Memory B cell (primary cell): ENCODE measurements at regions not wholly inside any gene's neighbourhood (a gene's known extent, or its start where the extent isn't known, plus 50 kb on each side); places are given as distances from the start of the nearest gene placed in this dataset.
"Not testable (repeated sequence)": the region's sequence is repeated elsewhere in the genome, so short reads cannot be mapped to it uniquely, and the experiment has no call there.

Experiments used
- ATAC-seq: fragments of 150-1000 bp; cut with Tn5 transposase; 2 replicates; pipeline ENCODE4 v1.10.0; 2021; ENCODE audit warnings: low read depth, mild to moderate bottlenecking, moderate library complexity
- DNase-seq, 2 donors: peaks; one replicate each; pipeline ENCODE4 v3.0.0; 2022; ENCODE audit warnings: low spot score in 2 of 2
- H3K27ac Mint-ChIP-seq: one replicate; pipeline ENCODE4 v1.8.0; 2022; ENCODE audit warnings: mild to moderate bottlenecking, moderate library complexity, mixed read lengths
- H3K27me3 Mint-ChIP-seq: one replicate; pipeline ENCODE4 v1.8.0; 2022; ENCODE audit warnings: mixed read lengths
- H3K36me3 Mint-ChIP-seq: one replicate; pipeline ENCODE4 v1.8.0; 2022; ENCODE audit warnings: mild to moderate bottlenecking, mixed read lengths
- H3K4me1 Mint-ChIP-seq: one replicate; pipeline ENCODE4 v1.8.0; 2022; ENCODE audit warnings: mixed read lengths
- H3K4me3 Mint-ChIP-seq: one replicate; pipeline ENCODE4 v1.8.0; 2022; ENCODE audit warnings: mild to moderate bottlenecking, moderate library complexity, mixed read lengths
- H3K9me3 Mint-ChIP-seq: one replicate; pipeline ENCODE4 v1.8.0; 2022; ENCODE audit warnings: mixed read lengths

- H3K27me3 Mint-ChIP-seq: peaks cover 7% of the 10 kb centered on the region
- H3K4me3 Mint-ChIP-seq: no peak overlapping the region
- peaks cover 4% of the 10 kb centered on the region for H3K9me3 Mint-ChIP-seq
- H3K36me3 Mint-ChIP-seq: peaks cover 2% of the 10 kb centered on the region
- no peaks in the 10 kb centered on the region for H3K4me1 Mint-ChIP-seq
- ATAC-seq (no peak), DNase-seq (no peak)
- no peak overlapping the region for H3K27ac Mint-ChIP-seq
These were observed 66.9 kb upstream of the THBS1 start for GRCh38 chr15:39513936-39514335.

GRCh38 chr15:39514933-39515332, 65.9 kb upstream of the THBS1 start:
- DNase-seq (no peak), ATAC-seq (no peak)
- H3K9me3 Mint-ChIP-seq: peaks cover 4% of the 10 kb centered on the region
- H3K4me3 Mint-ChIP-seq: no peak overlapping the region
- H3K27me3 Mint-ChIP-seq: peaks cover 10% of the 10 kb centered on the region
- H3K4me1 Mint-ChIP-seq: no peaks in the 10 kb centered on the region
- H3K36me3 Mint-ChIP-seq: peaks cover 2% of the 10 kb centered on the region
- H3K27ac Mint-ChIP-seq: no peak overlapping the region

GRCh38 chr15:39515765-39516164, 65.1 kb upstream of the THBS1 start:
- Mint-ChIP-seq H3K27me3 (peaks cover 10% of the 10 kb centered on the region), H3K4me1 (no peaks in the 10 kb centered on the region), H3K36me3 (peaks cover 2% of the 10 kb centered on the region), H3K9me3 (peaks cover 4% of the 10 kb centered on the region), H3K4me3 (no peak overlapping the region), H3K27ac (no peak overlapping the region)
- ATAC-seq (no peak), DNase-seq (no peak)

GRCh38 chr15:39517122-39517855, 63.6 kb upstream of the THBS1 start:
- H3K9me3 Mint-ChIP-seq: peaks cover 2% of the 10 kb centered on the region
- no peak for DNase-seq
- peaks cover 2% of the 10 kb centered on the region for H3K36me3 Mint-ChIP-seq
- no peak for ATAC-seq
- no peaks in the 10 kb centered on the region for H3K4me1 Mint-ChIP-seq
- no peak overlapping the region for H3K27ac Mint-ChIP-seq
- no peak overlapping the region for H3K4me3 Mint-ChIP-seq
- peaks cover 8% of the 10 kb centered on the region for H3K27me3 Mint-ChIP-seq

- not testable (repeated sequence) for H3K4me3 Mint-ChIP-seq, DNase-seq, ATAC-seq, H3K27me3 Mint-ChIP-seq, H3K4me1 Mint-ChIP-seq, H3K27ac Mint-ChIP-seq, H3K36me3 Mint-ChIP-seq, H3K9me3 Mint-ChIP-seq
These were observed 56.9 kb upstream of the THBS1 start for GRCh38 chr15:39523968-39524367.

- H3K9me3 Mint-ChIP-seq: no peaks in the 10 kb centered on the region
- DNase-seq (no peak), ATAC-seq (no peak)
- no peak overlapping the region for H3K27ac Mint-ChIP-seq
- no peak overlapping the region for H3K4me3 Mint-ChIP-seq
- H3K27me3 Mint-ChIP-seq: peaks cover 9% of the 10 kb centered on the region
- no peaks in the 10 kb centered on the region for H3K36me3 Mint-ChIP-seq
- no peaks in the 10 kb centered on the region for H3K4me1 Mint-ChIP-seq
These were observed 51.4 kb upstream of the THBS1 start for GRCh38 chr15:39529457-39529856.

- H3K9me3 Mint-ChIP-seq: no peaks in the 10 kb centered on the region
- H3K27me3 Mint-ChIP-seq: peaks cover 7% of the 10 kb centered on the region
- H3K36me3 Mint-ChIP-seq: no peaks in the 10 kb centered on the region
- H3K27ac Mint-ChIP-seq: no peak overlapping the region
- no peaks in the 10 kb centered on the region for H3K4me1 Mint-ChIP-seq
- H3K4me3 Mint-ChIP-seq: no peak overlapping the region
- no peak for ATAC-seq
- DNase-seq: no peak
These were observed 50.2 kb upstream of the THBS1 start for GRCh38 chr15:39530480-39531342.
